VCaP (cell line): ENCODE measurements at regions not wholly inside any gene's neighbourhood (a gene's known extent, or its start where the extent isn't known, plus 50 kb on each side); places are given as distances from the start of the nearest gene placed in this dataset.

Source experiments
- H3K27ac ChIP-seq: fragments of 450-650 bp; 2 replicates; pipeline ENCODE4 v1.5.1; 2017
- CTCF ChIP-seq: fragments of 450-650 bp; conservative IDR thresholded peaks from 2 replicates; pipeline ENCODE4 v1.5.1; 2017; ENCODE audit warnings: mild to moderate bottlenecking, moderate library complexity

GRCh38 chrX:44439242-44439794 is 95.8 kb upstream of the EFHC2 start:
- no peak overlapping the region for H3K27ac ChIP-seq
- TF ChIP-seq CTCF, result no peak

- no peak overlapping the region for H3K27ac ChIP-seq
- TF ChIP-seq CTCF, result no peak
Observed at GRCh38 chrX:44435047-44435446, 91.6 kb upstream of the EFHC2 start.

- no peak for TF ChIP-seq CTCF
- no peak overlapping the region for H3K27ac ChIP-seq
Observed at GRCh38 chrX:44433556-44433955, 90.1 kb upstream of the EFHC2 start.

- H3K27ac ChIP-seq, result no peak overlapping the region
Observed at GRCh38 chrX:44432641-44433040, 89.2 kb upstream of the EFHC2 start.

GRCh38 chrX:44431194-44431593 is 87.7 kb upstream of the EFHC2 start:
- H3K27ac ChIP-seq, result no peak overlapping the region
- TF ChIP-seq CTCF, result no peak

More at GRCh38 chrX:44432641-44433040, 89.2 kb upstream of the EFHC2 start:
- no peak for TF ChIP-seq CTCF

GRCh38 chrX:44428989-44429627 is 85.6 kb upstream of the EFHC2 start:
- H3K27ac ChIP-seq, result no peak overlapping the region

GRCh38 chrX:44422631-44423030 is 79.2 kb upstream of the EFHC2 start:
- TF ChIP-seq CTCF, result no peak
- no peak overlapping the region for H3K27ac ChIP-seq

More at GRCh38 chrX:44428989-44429627, 85.6 kb upstream of the EFHC2 start:
- no peak for TF ChIP-seq CTCF
